ENCODE measurements at regions not wholly inside any gene's neighbourhood (a gene's known extent, or its start where the extent isn't known, plus 50 kb on each side); places are given as distances from the start of the nearest gene placed in this dataset.
A peak's percentile ranks its signal among the peaks of the same experiment; 100 is the strongest.
"Not testable (repeated sequence)": the region's sequence is repeated elsewhere in the genome, so short reads cannot be mapped to it uniquely, and the experiment has no call there.

- Histone ChIP-seq H3K27me3 (ENCODE audit: control insufficient read depth, insufficient read depth, low read length) (peaks cover 9% of the 10 kb centered on the region), H3K9me3 (ENCODE audit: control insufficient read depth, insufficient read depth, low read length) (no peaks in the 10 kb centered on the region), H3K36me3 (ENCODE audit: control insufficient read depth, insufficient read depth, low read length) (no peaks in the 10 kb centered on the region), H3K4me1 (ENCODE audit: control insufficient read depth, insufficient read depth, low read length) (no peaks in the 10 kb centered on the region), H3K27ac (ENCODE audit: low read depth, low read length) (no peak overlapping the region), H3K4me3 (ENCODE audit: low read depth, low read length) (no peak overlapping the region)
- no peak for DNase-seq (ENCODE audit: low read depth in 4 of 6, low spot score in 6 of 6)
- no CpG with 5 or more reads among the region's 3 CpGs for whole genome bisulfite sequencing (ENCODE audit: insufficient coverage)
These were observed 101.5 kb upstream of the FNDC3A start for GRCh38 chr13:48874165-48874564.

GRCh38 chr13:48875047-48875446 is 100.7 kb upstream of the FNDC3A start:
- Histone ChIP-seq H3K4me1 (ENCODE audit: control insufficient read depth, insufficient read depth, low read length) (no peaks in the 10 kb centered on the region), H3K27ac (ENCODE audit: low read depth, low read length) (no peak overlapping the region), H3K36me3 (ENCODE audit: control insufficient read depth, insufficient read depth, low read length) (no peaks in the 10 kb centered on the region), H3K27me3 (ENCODE audit: control insufficient read depth, insufficient read depth, low read length) (peaks cover 9% of the 10 kb centered on the region), H3K4me3 (ENCODE audit: low read depth, low read length) (no peak overlapping the region), H3K9me3 (ENCODE audit: control insufficient read depth, insufficient read depth, low read length) (no peaks in the 10 kb centered on the region)
- no CpG with 5 or more reads among the region's 4 CpGs for WGBS (ENCODE audit: insufficient coverage)
- no peak for DNase-seq (ENCODE audit: low read depth in 4 of 6, low spot score in 6 of 6)

GRCh38 chr13:48876289-48876688 is 99.4 kb upstream of the FNDC3A start:
- H3K36me3 ChIP-seq (ENCODE audit: control insufficient read depth, insufficient read depth, low read length), result no peaks in the 10 kb centered on the region

DNA sequence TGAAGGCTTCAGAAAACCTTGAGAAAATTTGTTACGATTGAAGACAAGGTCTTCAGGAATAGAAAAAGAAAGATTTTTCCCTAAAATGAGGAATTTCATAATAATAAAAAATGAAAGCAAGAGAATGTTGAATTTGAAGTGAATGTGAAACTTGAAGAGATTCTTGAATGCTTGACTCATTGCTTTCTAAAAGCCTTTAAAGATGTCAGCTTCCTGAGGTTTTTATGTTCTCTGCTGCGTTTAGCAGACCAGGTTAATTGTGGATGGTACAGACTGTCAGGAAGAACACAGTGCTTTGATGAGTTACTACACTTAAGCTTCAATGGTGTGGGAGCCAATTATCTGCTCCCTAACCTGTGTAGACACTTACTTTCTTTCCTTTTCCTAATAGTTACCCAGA is 96.3 kb upstream of the FNDC3A start:
- peak in 1 of 6 donors; percentile 29 for DNase-seq (ENCODE audit: low read depth in 4 of 6, low spot score in 6 of 6)
- H3K36me3 ChIP-seq (ENCODE audit: control insufficient read depth, insufficient read depth, low read length), result no peaks in the 10 kb centered on the region
- WGBS (ENCODE audit: insufficient coverage), result no CpG with 5 or more reads among the region's 2 CpGs
- no peak overlapping the region for H3K4me3 ChIP-seq (ENCODE audit: low read depth, low read length)
- H3K9me3 ChIP-seq (ENCODE audit: control insufficient read depth, insufficient read depth, low read length), result no peaks in the 10 kb centered on the region
- H3K4me1 ChIP-seq (ENCODE audit: control insufficient read depth, insufficient read depth, low read length), result no peaks in the 10 kb centered on the region
- H3K27ac ChIP-seq (ENCODE audit: low read depth, low read length), result no peak overlapping the region
- H3K27me3 ChIP-seq (ENCODE audit: control insufficient read depth, insufficient read depth, low read length), result peaks cover 6% of the 10 kb centered on the region

More at GRCh38 chr13:48876289-48876688, 99.4 kb upstream of the FNDC3A start:
- H3K4me1 ChIP-seq (ENCODE audit: control insufficient read depth, insufficient read depth, low read length), result no peaks in the 10 kb centered on the region
- H3K27me3 ChIP-seq (ENCODE audit: control insufficient read depth, insufficient read depth, low read length), result peaks cover 9% of the 10 kb centered on the region
- H3K9me3 ChIP-seq (ENCODE audit: control insufficient read depth, insufficient read depth, low read length), result no peaks in the 10 kb centered on the region
- DNase-seq (ENCODE audit: low read depth in 4 of 6, low spot score in 6 of 6), result no peak
- H3K27ac ChIP-seq (ENCODE audit: low read depth, low read length), result no peak overlapping the region
- no peak overlapping the region for H3K4me3 ChIP-seq (ENCODE audit: low read depth, low read length)

DNA sequence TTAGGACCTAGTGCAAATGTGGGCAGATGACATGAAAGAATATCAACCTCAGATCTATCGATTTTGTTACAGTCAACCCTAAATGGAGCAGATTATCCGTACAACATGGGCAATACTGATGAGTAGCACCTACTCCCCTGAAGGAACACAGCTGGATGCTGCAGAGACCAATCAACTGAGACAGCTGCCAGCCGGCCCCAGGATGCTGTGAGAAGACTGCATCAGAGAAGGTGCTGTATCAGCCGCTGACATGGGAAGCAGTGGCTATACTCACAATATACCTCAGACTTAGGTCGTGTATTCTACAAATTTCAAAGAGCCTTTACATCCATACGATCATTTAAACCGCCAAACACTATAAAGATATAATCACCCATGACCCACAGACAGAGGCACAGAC is 95.9 kb upstream of the FNDC3A start:
- WGBS (ENCODE audit: insufficient coverage), result 64% methylated on average over 3 of the region's 7 CpGs
- Histone ChIP-seq H3K4me1 (ENCODE audit: control insufficient read depth, insufficient read depth, low read length) (no peaks in the 10 kb centered on the region), H3K36me3 (ENCODE audit: control insufficient read depth, insufficient read depth, low read length) (no peaks in the 10 kb centered on the region), H3K27me3 (ENCODE audit: control insufficient read depth, insufficient read depth, low read length) (peaks cover 6% of the 10 kb centered on the region), H3K9me3 (ENCODE audit: control insufficient read depth, insufficient read depth, low read length) (no peaks in the 10 kb centered on the region), H3K27ac (ENCODE audit: low read depth, low read length) (no peak overlapping the region), H3K4me3 (ENCODE audit: low read depth, low read length) (no peak overlapping the region)
- DNase-seq (ENCODE audit: low read depth in 4 of 6, low spot score in 6 of 6), result peak in 1 of 6 donors; percentile 37

DNA sequence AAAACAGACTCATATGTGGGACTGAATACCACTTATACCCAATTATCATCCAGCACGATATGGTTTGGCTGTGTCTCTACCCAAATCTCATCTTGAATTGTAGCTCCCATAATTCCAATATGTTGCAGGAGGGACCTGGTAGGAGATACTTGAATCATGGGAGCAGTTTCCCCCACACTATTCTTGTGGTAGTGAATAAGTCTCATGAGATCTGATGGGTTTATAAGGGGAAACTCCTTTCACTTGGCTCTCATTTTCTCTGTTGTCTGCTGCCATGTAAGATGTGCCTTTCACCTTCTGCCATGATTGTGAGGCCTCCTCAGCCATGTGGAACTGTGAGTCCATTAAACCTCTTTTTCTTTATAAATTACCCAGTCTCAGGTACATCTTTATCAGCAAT is 91.9 kb upstream of the FNDC3A start:
- not testable (repeated sequence) for H3K9me3 ChIP-seq (ENCODE audit: control insufficient read depth, insufficient read depth, low read length); H3K4me3 ChIP-seq (ENCODE audit: low read depth, low read length); DNase-seq (ENCODE audit: low read depth in 4 of 6, low spot score in 6 of 6); H3K27me3 ChIP-seq (ENCODE audit: control insufficient read depth, insufficient read depth, low read length); H3K36me3 ChIP-seq (ENCODE audit: control insufficient read depth, insufficient read depth, low read length); H3K4me1 ChIP-seq (ENCODE audit: control insufficient read depth, insufficient read depth, low read length); H3K27ac ChIP-seq (ENCODE audit: low read depth, low read length)
- WGBS (ENCODE audit: insufficient coverage), result no CpG with 5 or more reads among the region's 1 CpG

GRCh38 chr13:48885027-48885395 is 90.7 kb upstream of the FNDC3A start:
- no peak overlapping the region for H3K27ac ChIP-seq (ENCODE audit: low read depth, low read length)
- H3K27me3 ChIP-seq (ENCODE audit: control insufficient read depth, insufficient read depth, low read length), result no peaks in the 10 kb centered on the region
- H3K9me3 ChIP-seq (ENCODE audit: control insufficient read depth, insufficient read depth, low read length), result no peaks in the 10 kb centered on the region
- no peak for DNase-seq (ENCODE audit: low read depth in 4 of 6, low spot score in 6 of 6)
- H3K36me3 ChIP-seq (ENCODE audit: control insufficient read depth, insufficient read depth, low read length), result no peaks in the 10 kb centered on the region
- H3K4me3 ChIP-seq (ENCODE audit: low read depth, low read length), result no peak overlapping the region
- H3K4me1 ChIP-seq (ENCODE audit: control insufficient read depth, insufficient read depth, low read length), result no peaks in the 10 kb centered on the region

DNA sequence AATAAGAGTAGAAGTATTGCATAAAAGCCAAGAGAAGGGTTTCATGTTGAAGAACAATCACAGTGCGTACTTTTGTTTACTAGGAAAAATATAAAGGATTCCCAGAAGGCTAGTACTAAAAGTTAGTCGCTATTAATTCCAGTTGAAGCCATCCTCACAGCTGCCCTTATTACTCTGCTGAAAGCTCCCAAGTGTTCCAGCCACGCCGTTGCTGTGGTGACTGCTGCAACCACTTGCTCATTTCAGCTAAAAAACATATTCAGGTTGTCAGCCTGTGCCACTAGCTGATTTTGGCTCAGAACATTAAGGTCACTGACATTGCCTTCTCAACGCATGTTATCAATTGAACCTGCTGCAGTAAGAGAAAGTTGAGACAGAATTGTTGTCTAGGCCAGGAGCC is 87.1 kb upstream of the FNDC3A start:
- DNase-seq (ENCODE audit: low read depth in 4 of 6, low spot score in 6 of 6), result peak in 5 of 6 donors; percentile 9 to 81 (median 15)
- Histone ChIP-seq H3K27ac (ENCODE audit: low read depth, low read length) (no peak overlapping the region), H3K27me3 (ENCODE audit: control insufficient read depth, insufficient read depth, low read length) (no peaks in the 10 kb centered on the region), H3K36me3 (ENCODE audit: control insufficient read depth, insufficient read depth, low read length) (no peaks in the 10 kb centered on the region), H3K9me3 (ENCODE audit: control insufficient read depth, insufficient read depth, low read length) (no peaks in the 10 kb centered on the region), H3K4me1 (ENCODE audit: control insufficient read depth, insufficient read depth, low read length) (no peaks in the 10 kb centered on the region), H3K4me3 (ENCODE audit: low read depth, low read length) (no peak overlapping the region)
- 58% methylated on average over 4 of the region's 5 CpGs for WGBS (ENCODE audit: insufficient coverage)

GRCh38 chr13:48890391-48890790 is 85.3 kb upstream of the FNDC3A start:
- Histone ChIP-seq H3K4me3 (ENCODE audit: low read depth, low read length) (no peak overlapping the region), H3K27ac (ENCODE audit: low read depth, low read length) (no peak overlapping the region), H3K4me1 (ENCODE audit: control insufficient read depth, insufficient read depth, low read length) (no peaks in the 10 kb centered on the region), H3K9me3 (ENCODE audit: control insufficient read depth, insufficient read depth, low read length) (no peaks in the 10 kb centered on the region), H3K27me3 (ENCODE audit: control insufficient read depth, insufficient read depth, low read length) (no peaks in the 10 kb centered on the region), H3K36me3 (ENCODE audit: control insufficient read depth, insufficient read depth, low read length) (no peaks in the 10 kb centered on the region)
- no peak for DNase-seq (ENCODE audit: low read depth in 4 of 6, low spot score in 6 of 6)
- 60% methylated on average over 1 of the region's 3 CpGs for WGBS (ENCODE audit: insufficient coverage)

- no peak for DNase-seq (ENCODE audit: low read depth in 4 of 6, low spot score in 6 of 6)
- Histone ChIP-seq H3K4me1 (ENCODE audit: control insufficient read depth, insufficient read depth, low read length) (no peaks in the 10 kb centered on the region), H3K36me3 (ENCODE audit: control insufficient read depth, insufficient read depth, low read length) (no peaks in the 10 kb centered on the region), H3K4me3 (ENCODE audit: low read depth, low read length) (no peak overlapping the region), H3K27ac (ENCODE audit: low read depth, low read length) (no peak overlapping the region), H3K9me3 (ENCODE audit: control insufficient read depth, insufficient read depth, low read length) (no peaks in the 10 kb centered on the region), H3K27me3 (ENCODE audit: control insufficient read depth, insufficient read depth, low read length) (no peaks in the 10 kb centered on the region)
- 63% methylated on average over 3 of the region's 3 CpGs for WGBS (ENCODE audit: insufficient coverage)
These were observed 84.1 kb upstream of the FNDC3A start for GRCh38 chr13:48891586-48891985.
